ENCODE measurements at regions not wholly inside any gene's neighbourhood (a gene's known extent, or its start where the extent isn't known, plus 50 kb on each side); places are given as distances from the start of the nearest gene placed in this dataset.

GRCh38 chr5:66443462-66444130, 152.6 kb upstream of the MAST4 start:
- TF ChIP-seq CTCF (IDR thresholded peaks at IDR 0.05; ENCODE audit: low read depth, low read length, poor library complexity, severe bottlenecking), result no peak
- no peak for TF ChIP-seq EZH2phosphoT487 (IDR thresholded peaks at IDR 0.05; ENCODE audit: borderline replicate concordance, low read length)

All from DOHH2 (cell line).